ENCODE measurements at regions not wholly inside any gene's neighbourhood (a gene's known extent, or its start where the extent isn't known, plus 50 kb on each side); places are given as distances from the start of the nearest gene placed in this dataset.
"Not testable (repeated sequence)": the region's sequence is repeated elsewhere in the genome, so short reads cannot be mapped to it uniquely, and the experiment has no call there.

DNA sequence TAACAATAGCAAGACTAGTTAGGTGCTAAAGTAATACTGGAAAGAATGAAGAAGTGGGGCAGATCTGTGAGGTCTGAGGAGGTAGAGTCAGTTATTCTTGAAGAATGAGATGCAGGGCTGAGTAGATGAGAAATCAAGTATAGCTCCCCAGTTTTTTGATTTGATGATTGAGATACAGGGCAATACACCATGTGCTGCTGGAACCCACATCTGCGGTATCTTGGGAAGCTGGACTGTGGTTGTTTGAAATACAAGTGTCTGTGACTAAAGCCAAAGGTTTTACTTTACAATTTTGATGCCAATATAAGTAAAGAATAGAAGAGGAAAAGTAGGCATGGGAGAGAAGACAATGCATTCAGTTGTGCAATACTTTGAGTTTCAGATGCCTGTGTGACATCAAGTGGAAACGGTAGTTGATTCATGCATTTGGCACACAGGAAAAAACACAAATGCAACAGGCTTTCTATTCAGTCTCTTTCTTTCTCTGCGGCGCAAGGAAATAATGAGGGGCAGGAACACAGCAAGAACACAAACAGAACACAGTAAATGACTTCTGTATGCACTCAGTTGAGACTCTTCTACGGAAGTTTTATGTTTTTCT, 190.2 kb upstream of the SLC38A2 start:
- DNase-seq (ENCODE audit: low read depth in 4 of 6, low spot score in 6 of 6) = peak in 1 of 6 donors; percentile 17
- no peaks in the 10 kb centered on the region for H3K4me1 ChIP-seq (ENCODE audit: control insufficient read depth, insufficient read depth, low read length)
- no CpG with 5 or more reads among the region's 5 CpGs for WGBS (ENCODE audit: insufficient coverage)
- H3K27ac ChIP-seq (ENCODE audit: low read depth, low read length) = no peak overlapping the region
- no peak overlapping the region for H3K4me3 ChIP-seq (ENCODE audit: low read depth, low read length)
- peaks cover 5% of the 10 kb centered on the region for H3K9me3 ChIP-seq (ENCODE audit: control insufficient read depth, insufficient read depth, low read length)
- H3K36me3 ChIP-seq (ENCODE audit: control insufficient read depth, insufficient read depth, low read length) = no peaks in the 10 kb centered on the region
- no peaks in the 10 kb centered on the region for H3K27me3 ChIP-seq (ENCODE audit: control insufficient read depth, insufficient read depth, low read length)

DNA sequence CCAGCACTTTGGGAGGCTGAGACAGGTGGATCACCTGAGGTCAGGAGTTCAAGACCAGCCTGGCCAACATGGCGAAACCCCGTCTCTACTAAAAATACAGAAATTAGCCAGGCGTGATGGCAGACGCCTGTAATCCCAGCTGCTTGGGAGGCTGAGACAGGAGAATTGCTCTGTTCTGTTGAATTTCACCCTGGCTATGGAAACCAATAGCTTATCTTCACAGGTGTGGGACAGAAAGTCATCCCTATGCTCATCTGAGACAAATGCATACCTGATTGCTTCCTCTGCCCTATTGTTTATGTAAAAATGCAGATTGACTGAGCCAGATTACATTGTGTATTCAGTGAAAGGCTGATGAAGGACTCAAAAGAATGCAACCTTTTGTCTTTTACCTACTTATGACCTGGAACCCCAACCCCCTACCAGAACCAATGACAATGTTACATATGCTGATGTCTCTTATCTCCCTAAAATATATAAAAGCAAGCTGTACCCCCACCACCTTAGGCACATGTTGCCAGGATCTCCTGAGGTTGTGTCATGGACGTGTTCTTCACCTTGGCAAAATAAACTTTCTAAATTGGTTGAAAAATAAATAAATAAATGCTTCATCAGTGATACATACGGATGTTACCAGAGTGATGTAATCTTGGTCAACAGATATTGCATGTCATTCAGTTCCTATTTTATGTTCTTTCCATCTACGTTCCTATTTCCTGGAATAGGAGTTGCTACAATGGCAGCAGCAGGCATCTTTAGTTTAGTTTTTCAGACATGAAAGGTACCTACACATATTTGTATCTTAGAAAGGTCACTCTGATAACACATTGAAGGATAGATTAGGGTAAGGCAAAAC, 189.4 kb upstream of the SLC38A2 start:
- H3K9me3 ChIP-seq (ENCODE audit: control insufficient read depth, insufficient read depth, low read length); H3K27me3 ChIP-seq (ENCODE audit: control insufficient read depth, insufficient read depth, low read length); H3K36me3 ChIP-seq (ENCODE audit: control insufficient read depth, insufficient read depth, low read length); H3K4me3 ChIP-seq (ENCODE audit: low read depth, low read length); H3K4me1 ChIP-seq (ENCODE audit: control insufficient read depth, insufficient read depth, low read length); H3K27ac ChIP-seq (ENCODE audit: low read depth, low read length); DNase-seq (ENCODE audit: low read depth in 4 of 6, low spot score in 6 of 6): not testable (repeated sequence)
- WGBS (ENCODE audit: insufficient coverage) = 92% methylated on average over 2 of the region's 7 CpGs

- Histone ChIP-seq H3K9me3 (ENCODE audit: control insufficient read depth, insufficient read depth, low read length) (no peaks in the 10 kb centered on the region), H3K4me3 (ENCODE audit: low read depth, low read length) (no peak overlapping the region), H3K27me3 (ENCODE audit: control insufficient read depth, insufficient read depth, low read length) (no peaks in the 10 kb centered on the region), H3K36me3 (ENCODE audit: control insufficient read depth, insufficient read depth, low read length) (no peaks in the 10 kb centered on the region), H3K4me1 (ENCODE audit: control insufficient read depth, insufficient read depth, low read length) (no peaks in the 10 kb centered on the region), H3K27ac (ENCODE audit: low read depth, low read length) (no peak overlapping the region)
- DNase-seq (ENCODE audit: low read depth in 4 of 6, low spot score in 6 of 6) = no peak
- no CpG with 5 or more reads among the region's 1 CpG for WGBS (ENCODE audit: insufficient coverage)
These were observed 188.3 kb upstream of the SLC38A2 start for GRCh38 chr12:46560874-46561273.

DNA sequence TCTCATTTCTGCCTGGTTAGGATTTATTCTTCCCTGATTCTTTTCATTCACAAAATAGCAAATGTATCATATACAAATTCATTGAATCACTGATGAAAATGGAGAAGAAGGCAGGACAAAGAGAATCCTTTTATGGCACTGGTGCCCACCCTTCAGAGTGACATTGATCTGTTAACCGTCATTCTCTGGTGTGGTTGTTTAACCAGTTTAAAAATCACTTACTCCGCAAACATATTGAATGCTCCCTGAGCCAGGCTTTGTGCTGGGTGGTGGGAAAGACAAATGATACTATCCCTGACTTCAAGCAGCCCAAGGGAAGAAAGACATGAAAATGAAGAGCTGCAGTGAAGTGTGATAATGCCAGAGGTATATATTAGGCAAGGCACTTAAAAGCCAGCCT, 187.5 kb upstream of the SLC38A2 start:
- no peak overlapping the region for H3K4me3 ChIP-seq (ENCODE audit: low read depth, low read length)
- H3K4me1 ChIP-seq (ENCODE audit: control insufficient read depth, insufficient read depth, low read length) = no peaks in the 10 kb centered on the region
- H3K36me3 ChIP-seq (ENCODE audit: control insufficient read depth, insufficient read depth, low read length) = no peaks in the 10 kb centered on the region
- no peaks in the 10 kb centered on the region for H3K9me3 ChIP-seq (ENCODE audit: control insufficient read depth, insufficient read depth, low read length)
- no peak overlapping the region for H3K27ac ChIP-seq (ENCODE audit: low read depth, low read length)
- no peaks in the 10 kb centered on the region for H3K27me3 ChIP-seq (ENCODE audit: control insufficient read depth, insufficient read depth, low read length)
- whole genome bisulfite sequencing (ENCODE audit: insufficient coverage) = no CpG with 5 or more reads among the region's 2 CpGs
- peak in 1 of 6 donors; percentile 21 for DNase-seq (ENCODE audit: low read depth in 4 of 6, low spot score in 6 of 6)

DNA sequence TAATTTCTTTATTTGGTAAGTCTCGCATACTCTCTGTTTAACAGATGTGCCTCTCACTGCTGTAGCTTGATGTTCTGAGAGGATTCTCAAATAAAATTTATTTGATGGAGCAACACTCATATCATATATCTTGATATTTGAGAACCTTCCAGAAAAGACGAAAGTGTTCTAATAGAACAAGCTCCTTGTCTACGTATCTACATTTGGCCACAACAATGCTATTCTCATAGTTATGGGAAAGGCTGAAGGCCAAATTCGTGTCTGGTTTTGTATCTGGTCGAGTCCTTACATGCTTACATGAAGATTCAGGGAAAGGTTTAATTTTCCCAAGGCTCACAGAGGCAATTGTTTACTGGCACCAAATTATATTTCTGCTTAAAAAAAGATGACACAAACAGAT, 186.7 kb upstream of the SLC38A2 start:
- H3K27me3 ChIP-seq (ENCODE audit: control insufficient read depth, insufficient read depth, low read length) = no peaks in the 10 kb centered on the region
- H3K36me3 ChIP-seq (ENCODE audit: control insufficient read depth, insufficient read depth, low read length) = no peaks in the 10 kb centered on the region
- DNase-seq (ENCODE audit: low read depth in 4 of 6, low spot score in 6 of 6) = no peak
- WGBS (ENCODE audit: insufficient coverage) = no CpG with 5 or more reads among the region's 5 CpGs
- no peaks in the 10 kb centered on the region for H3K4me1 ChIP-seq (ENCODE audit: control insufficient read depth, insufficient read depth, low read length)
- H3K27ac ChIP-seq (ENCODE audit: low read depth, low read length) = no peak overlapping the region
- no peaks in the 10 kb centered on the region for H3K9me3 ChIP-seq (ENCODE audit: control insufficient read depth, insufficient read depth, low read length)
- H3K4me3 ChIP-seq (ENCODE audit: low read depth, low read length) = no peak overlapping the region

GRCh38 chr12:46558677-46559076, 186.1 kb upstream of the SLC38A2 start:
- H3K27ac ChIP-seq (ENCODE audit: low read depth, low read length) = no peak overlapping the region
- 71% methylated on average over 1 of the region's 5 CpGs for WGBS (ENCODE audit: insufficient coverage)
- DNase-seq (ENCODE audit: low read depth in 4 of 6, low spot score in 6 of 6) = no peak

DNA sequence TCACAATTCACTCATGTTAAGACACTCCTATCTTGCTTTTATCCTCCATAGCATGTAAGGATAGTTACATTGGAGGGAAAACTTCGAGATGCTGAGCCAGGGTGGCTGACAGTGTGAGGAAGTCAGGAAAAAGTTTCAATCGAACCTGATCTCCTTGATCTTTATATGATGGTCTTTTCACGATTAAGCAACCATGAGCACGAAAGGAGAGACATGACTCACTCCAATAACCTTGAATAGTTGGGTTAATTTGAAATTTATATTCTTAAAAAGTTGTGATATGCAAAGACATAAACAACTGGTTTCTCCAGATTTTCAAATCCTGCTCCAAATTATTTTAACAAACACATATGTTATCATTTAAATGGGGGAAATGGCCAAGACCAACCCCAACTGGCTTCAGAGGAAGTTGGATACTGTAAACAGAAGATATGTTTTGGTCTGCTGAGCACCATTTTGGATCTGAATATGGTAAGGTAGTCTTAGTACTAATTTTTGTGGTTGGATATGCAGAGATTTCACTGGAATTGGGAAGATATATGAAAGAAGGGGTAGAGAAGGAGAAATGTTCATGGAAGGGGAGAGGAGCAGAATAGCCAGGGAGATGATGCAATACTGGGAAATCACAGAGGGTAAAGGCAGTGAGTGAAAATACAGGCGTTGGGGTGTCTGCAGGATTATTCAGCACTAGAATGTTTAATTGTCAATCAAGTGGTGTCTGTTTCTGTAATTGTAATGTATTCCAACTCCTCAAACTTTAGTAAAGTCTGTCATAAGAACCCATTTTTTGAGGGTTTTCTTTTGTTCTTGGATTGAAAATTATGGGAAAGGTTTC, 185.2 kb upstream of the SLC38A2 start:
- no peaks in the 10 kb centered on the region for H3K36me3 ChIP-seq (ENCODE audit: control insufficient read depth, insufficient read depth, low read length)
- no peak overlapping the region for H3K27ac ChIP-seq (ENCODE audit: low read depth, low read length)
- no peaks in the 10 kb centered on the region for H3K27me3 ChIP-seq (ENCODE audit: control insufficient read depth, insufficient read depth, low read length)
- WGBS (ENCODE audit: insufficient coverage) = 83% methylated on average over 1 of the region's 5 CpGs
- H3K4me1 ChIP-seq (ENCODE audit: control insufficient read depth, insufficient read depth, low read length) = no peaks in the 10 kb centered on the region
- no peak overlapping the region for H3K4me3 ChIP-seq (ENCODE audit: low read depth, low read length)
- no peak for DNase-seq (ENCODE audit: low read depth in 4 of 6, low spot score in 6 of 6)
- no peaks in the 10 kb centered on the region for H3K9me3 ChIP-seq (ENCODE audit: control insufficient read depth, insufficient read depth, low read length)

More at GRCh38 chr12:46558677-46559076, 186.1 kb upstream of the SLC38A2 start:
- H3K36me3 ChIP-seq (ENCODE audit: control insufficient read depth, insufficient read depth, low read length) = no peaks in the 10 kb centered on the region
- H3K4me3 ChIP-seq (ENCODE audit: low read depth, low read length) = no peak overlapping the region
- H3K27me3 ChIP-seq (ENCODE audit: control insufficient read depth, insufficient read depth, low read length) = no peaks in the 10 kb centered on the region
- no peaks in the 10 kb centered on the region for H3K9me3 ChIP-seq (ENCODE audit: control insufficient read depth, insufficient read depth, low read length)
- no peaks in the 10 kb centered on the region for H3K4me1 ChIP-seq (ENCODE audit: control insufficient read depth, insufficient read depth, low read length)

GRCh38 chr12:46556819-46557524, 184.4 kb upstream of the SLC38A2 start:
- WGBS (ENCODE audit: insufficient coverage) = no CpG with 5 or more reads among the region's 6 CpGs
- H3K9me3 ChIP-seq (ENCODE audit: control insufficient read depth, insufficient read depth, low read length) = no peaks in the 10 kb centered on the region
- no peak overlapping the region for H3K27ac ChIP-seq (ENCODE audit: low read depth, low read length)
- H3K36me3 ChIP-seq (ENCODE audit: control insufficient read depth, insufficient read depth, low read length) = no peaks in the 10 kb centered on the region
- H3K4me1 ChIP-seq (ENCODE audit: control insufficient read depth, insufficient read depth, low read length) = no peaks in the 10 kb centered on the region
- no peaks in the 10 kb centered on the region for H3K27me3 ChIP-seq (ENCODE audit: control insufficient read depth, insufficient read depth, low read length)
- no peak for DNase-seq (ENCODE audit: low read depth in 4 of 6, low spot score in 6 of 6)
- no peak overlapping the region for H3K4me3 ChIP-seq (ENCODE audit: low read depth, low read length)

DNA sequence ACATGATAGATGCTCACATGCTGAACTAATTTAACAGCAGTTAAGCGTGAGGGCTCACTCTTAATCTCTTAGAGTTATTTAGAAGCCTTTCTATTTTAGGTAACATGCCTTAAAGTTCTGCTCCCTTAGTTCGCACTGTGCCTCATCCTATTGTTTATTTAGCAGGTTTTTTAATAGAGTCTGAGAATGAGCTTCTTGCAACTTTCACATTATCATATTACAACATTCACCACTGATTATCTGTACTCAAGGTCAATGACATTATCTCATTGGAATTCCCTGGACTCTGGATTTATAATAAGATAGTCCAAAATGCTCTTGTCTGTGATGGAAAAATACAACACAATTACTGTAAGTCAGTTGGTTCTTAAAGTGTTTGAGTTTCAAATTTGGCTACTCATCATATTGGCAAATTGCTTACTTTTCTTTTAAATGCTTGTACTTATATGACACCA, 183.6 kb upstream of the SLC38A2 start:
- no peaks in the 10 kb centered on the region for H3K36me3 ChIP-seq (ENCODE audit: control insufficient read depth, insufficient read depth, low read length)
- DNase-seq (ENCODE audit: low read depth in 4 of 6, low spot score in 6 of 6) = no peak
- H3K4me1 ChIP-seq (ENCODE audit: control insufficient read depth, insufficient read depth, low read length) = no peaks in the 10 kb centered on the region
- H3K4me3 ChIP-seq (ENCODE audit: low read depth, low read length) = no peak overlapping the region
- no peaks in the 10 kb centered on the region for H3K27me3 ChIP-seq (ENCODE audit: control insufficient read depth, insufficient read depth, low read length)
- H3K27ac ChIP-seq (ENCODE audit: low read depth, low read length) = no peak overlapping the region
- H3K9me3 ChIP-seq (ENCODE audit: control insufficient read depth, insufficient read depth, low read length) = no peaks in the 10 kb centered on the region
- no CpG with 5 or more reads among the region's 2 CpGs for WGBS (ENCODE audit: insufficient coverage)
